ENCODE measurements at regions not wholly inside any gene's neighbourhood (a gene's known extent, or its start where the extent isn't known, plus 50 kb on each side); places are given as distances from the start of the nearest gene placed in this dataset.

DNA sequence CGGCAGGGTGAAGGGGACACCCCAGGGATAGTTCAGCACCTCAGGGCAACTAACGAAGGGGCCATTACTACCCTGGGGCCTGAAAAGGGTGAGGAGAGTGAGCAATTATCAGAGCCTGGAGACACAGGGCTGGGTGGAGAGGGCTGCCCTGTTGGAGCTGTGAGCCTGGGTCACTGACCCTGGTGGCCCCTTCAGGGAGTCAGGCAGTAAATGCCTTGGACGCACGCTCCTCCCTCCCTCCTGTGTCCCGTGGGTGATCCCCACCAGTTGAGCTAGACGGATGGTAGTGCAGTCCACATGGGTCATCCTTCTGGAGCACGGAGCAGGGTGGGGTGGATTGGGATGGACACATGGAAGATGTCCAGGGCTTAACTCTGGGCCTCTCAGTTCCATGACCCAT lies 305.3 kb downstream of the PTPRU start:
- no peak for DNase-seq

DNA sequence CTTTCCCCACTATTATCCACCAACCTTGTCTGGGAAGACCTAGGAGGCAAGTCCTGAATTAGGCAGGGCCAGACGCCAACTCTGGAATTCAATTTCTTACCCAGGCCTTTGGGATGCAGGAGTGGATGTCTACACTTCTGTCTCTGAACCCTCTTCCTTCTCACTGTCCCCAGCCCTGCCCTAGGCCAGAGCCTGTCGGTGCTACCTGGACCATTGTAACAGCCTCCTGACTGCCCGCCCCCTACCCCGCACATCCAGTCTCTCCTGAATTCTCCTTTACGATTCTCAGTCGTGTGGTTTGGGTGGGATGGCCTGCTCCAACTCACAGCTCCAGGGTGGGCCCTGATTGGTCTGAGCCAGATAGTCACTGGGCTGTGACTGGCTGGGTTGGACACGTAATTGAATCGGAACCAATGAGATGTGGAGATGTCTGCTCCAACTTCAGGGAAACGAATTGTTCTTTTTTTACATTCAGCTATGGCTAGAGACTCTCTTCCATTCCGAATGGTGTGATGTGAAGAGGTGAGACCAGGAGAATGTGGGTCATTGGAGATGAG lies 304.6 kb downstream of the PTPRU start:
- no peak for DNase-seq

DNA sequence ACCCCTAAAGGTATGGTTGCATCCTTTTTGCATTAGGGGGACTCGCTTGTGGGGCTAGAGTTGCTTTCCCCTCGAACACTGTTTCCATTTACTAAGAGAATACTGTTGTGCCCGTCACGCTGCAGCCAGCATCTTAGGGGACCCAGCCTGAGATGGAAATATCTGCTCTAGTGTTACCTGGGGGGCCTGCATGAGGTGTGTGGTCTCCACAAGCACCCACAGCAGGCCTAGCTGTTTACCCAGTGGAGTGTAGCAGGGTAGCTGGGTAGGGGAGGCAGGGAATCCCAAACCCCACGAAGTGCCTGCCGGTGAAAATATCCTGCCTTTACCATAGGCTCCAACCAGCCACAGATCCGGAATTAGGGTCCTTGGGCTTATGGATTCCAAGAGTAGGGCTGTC lies 303.6 kb downstream of the PTPRU start:
- DNase-seq = no peak

DNA sequence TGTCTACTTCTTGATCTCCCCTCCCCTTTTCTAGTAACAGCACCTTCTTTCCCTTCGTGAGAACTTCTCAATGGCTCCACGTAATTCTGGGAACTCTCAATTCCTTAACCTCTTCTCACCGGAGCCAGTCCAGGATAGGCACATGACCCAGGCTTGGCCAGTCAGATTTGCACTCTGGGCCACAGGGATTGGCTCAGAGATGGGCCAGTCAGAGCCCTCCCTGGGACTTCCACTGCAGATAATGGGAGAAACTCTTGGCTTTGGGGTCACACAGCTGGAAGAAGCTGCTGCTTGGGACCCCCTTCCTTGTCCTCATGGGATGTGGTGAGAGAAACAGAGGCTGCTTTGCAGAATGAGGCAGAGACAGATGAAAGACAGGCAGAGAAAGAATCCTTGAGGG lies 302.3 kb downstream of the PTPRU start:
- DNase-seq = no peak

DNA sequence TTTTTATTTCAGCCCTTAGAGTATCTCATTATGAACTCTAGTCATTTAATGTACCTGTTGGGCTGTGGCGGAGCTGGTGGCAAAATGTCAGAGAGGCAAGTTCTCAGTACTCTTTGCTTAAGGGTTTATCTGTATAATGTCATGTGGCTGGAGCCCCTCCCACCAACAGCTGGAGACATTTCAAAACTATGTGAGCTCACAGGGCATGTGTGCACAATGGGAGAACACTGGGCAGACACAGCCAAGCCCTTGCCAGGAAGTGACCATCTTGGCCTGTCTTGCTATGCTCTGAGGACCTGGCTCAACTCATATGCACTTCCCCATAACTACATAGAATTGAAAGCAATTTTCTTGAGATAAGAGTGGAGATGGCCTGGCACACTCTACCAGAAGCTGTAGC lies 296.4 kb downstream of the PTPRU start:
- DNase-seq = no peak

DNA sequence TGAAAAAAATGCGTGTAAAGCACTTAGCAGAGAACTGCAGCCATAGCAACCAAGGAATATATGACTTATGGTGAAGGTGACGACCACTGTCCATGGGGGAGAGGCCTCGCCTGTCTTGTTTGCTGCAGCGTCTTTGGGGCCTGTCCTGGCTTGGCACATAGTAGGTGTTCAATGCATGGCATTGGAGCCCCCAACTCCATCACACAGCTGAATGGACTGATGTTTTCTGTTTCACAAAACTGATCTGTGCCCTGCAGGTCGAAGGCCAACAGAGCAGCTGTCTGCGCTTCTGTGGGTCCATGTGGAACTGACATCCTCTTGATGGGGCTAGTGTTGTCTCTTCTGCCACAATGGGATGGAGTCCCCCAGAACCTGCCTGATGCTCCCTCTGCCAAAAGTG lies 296.0 kb downstream of the PTPRU start:
- no peak for DNase-seq

DNA sequence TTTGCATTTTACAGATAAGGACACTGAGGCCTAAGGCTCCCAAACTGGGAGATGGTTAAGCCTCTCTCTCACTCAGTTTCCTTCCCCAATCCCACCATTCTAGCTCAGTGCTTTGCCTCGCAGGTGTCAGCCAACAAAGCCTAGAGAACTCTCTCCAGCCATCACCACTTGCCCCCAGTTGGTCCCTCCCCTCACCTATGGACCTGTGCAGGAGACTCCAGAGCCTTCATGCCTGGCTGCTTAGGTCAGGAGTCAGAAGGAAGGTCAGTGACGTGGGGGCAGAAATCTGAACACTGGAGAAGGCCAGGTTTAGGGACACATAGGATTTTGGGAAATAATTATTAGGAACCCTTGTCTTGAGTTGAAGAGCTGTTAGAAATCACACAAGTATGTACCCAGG lies 295.3 kb downstream of the PTPRU start:
- DNase-seq = no peak

DNA sequence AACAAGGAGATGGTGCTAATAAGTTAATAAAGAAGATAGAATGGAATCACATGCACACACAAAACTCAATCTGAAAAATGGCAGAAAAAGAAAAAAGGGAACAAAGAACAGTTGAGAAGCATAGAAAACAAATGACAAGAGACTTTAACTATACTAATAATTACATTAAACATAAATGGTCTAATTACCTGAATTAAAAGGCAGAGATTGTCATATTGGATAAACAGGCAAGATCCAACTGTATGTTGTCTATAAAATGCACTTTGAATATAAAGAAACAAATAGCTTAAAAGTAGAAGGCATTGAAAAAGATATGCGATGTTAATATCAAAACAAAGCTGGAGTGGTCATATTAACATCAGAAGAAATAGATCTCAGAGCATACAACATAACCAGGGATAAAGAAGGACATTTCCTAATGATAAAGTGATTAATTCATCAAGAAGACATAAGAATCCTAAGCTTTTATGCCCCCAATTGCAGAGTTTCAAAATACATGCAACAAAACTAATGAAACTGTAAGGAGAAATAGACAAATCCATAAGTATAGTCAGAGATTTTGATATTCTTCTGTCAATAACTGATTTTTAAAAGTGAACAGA lies 293.5 kb downstream of the PTPRU start:
- no peak for DNase-seq

DNA sequence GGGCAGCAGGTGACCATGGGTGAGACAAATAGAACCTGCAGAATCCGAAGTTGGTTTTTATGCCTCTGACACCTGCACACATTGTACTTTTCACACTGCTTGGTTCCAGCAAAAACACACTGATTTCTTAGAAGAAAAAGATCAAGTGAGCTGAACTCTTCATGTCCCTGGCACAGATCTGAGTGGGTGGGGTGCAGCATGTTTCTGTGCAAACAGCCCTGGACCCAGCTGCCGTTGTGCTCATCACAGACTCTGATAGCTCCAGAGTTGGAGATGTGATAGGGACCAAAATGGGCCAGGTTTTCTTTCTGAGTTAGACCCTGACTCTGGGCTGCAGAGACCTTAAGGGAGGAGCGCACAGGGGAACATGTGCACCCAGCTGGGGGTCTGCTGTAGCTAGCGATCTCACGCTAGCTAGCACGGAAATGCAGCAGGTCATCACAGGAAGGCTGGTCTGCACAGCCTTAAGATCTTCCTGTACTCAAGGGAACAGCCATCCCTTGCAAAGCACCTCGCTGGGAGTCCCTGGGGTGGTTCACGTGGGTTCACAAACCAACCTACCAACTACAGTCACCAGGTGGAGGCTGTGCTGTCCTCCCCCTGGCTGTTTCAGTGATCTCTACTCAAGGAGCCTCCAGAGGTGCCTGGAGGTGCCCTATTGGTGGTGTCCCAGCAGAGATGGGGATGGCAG lies 291.1 kb downstream of the PTPRU start:
- DNase-seq = no peak

DNA sequence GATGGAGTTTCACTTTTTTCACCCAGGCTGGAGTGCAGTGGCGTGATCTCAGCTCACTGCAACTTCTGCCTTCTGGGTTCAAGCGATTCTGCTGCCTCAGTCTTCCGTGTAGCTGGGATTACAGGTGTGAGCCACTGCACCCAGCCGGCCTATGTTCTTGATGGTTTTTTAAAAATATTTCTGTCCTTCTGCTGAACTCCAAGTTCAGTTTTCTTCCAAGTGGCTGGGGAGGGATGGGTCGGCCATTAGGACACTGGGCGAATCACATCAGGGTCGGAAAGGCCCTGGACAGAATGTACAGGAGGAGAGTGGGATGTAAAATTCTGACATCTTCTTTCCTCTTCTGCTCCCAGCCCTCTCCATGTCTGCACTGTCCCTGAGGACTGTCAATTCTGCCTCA lies 289.6 kb downstream of the PTPRU start:
- no peak for DNase-seq

DNA sequence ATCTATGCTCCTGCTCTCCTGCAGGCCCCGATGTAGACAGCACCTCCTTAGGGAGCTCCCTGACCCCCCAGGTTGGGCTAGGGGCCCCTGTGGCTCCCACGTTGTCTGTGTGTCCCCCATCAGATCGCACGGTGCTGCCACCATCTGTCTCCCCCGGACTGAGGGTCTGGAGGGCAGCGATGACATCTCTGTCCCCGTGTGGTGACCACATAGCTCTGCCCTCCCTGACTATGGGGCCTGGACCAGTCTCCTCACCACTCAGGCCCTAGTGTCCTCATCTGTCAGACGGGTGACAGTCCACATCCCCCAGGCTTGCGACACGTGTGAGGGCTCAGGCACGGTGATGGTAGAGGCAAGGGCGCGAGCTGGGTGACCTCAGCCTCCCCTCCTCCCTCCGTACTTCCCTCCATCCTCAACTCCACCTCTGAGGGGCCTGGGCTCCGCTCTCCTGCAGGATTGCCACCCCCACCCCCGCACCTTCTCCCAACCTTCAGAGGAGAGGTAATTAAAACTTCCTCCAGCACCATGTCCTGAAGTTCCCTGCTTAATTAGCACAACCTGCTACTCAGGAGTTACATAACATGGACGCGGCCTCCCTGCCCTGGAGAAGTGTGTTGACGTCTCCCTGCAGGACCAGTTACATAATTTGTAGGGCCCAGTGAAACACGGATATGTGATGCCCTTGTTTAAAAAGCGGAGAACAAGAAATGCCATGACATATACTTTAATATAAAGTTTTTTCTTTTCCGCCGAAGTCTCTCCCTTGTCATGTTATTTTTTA lies 288.2 kb downstream of the PTPRU start:
- no peak for DNase-seq

DNA sequence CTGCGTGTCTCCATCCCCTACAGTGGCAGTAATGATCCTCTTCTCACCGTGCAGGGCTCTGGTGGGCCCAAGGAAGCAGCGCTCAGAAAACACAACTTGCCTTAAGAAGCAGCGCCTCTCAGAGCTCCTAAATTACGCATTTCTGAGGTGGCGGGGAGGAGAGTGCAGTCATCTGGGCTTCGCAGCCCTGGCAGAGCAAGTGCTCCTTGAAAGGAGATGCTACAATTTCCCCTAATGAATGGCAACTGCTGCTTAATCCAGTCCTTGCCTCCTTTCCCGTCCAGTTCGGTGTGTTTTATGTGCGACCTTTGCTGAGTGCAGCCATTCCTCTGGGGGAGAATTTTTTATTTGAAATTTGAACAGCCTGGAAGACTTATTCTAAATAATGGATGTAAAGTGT lies 287.3 kb downstream of the PTPRU start:
- no peak for DNase-seq

DNA sequence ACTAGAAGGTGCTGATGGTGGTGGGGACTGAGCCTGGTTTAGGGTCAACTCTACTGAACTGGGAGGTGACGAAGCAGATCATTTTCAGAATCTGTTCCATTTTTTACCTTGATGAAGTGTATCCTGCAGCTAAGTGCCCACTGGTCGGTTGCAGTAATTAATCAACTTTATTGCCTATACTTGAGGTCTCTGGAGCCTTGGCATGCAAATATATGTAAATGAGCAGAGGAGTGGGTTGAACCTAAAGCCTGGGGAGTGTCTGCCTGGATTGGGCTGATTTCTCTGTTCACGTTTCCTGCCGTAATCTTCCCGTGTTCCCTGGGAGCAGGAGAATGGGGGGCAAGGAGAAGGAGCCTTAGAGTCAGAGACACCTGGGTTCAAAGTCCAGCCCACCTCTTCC lies 286.8 kb downstream of the PTPRU start:
- no peak for DNase-seq

DNA sequence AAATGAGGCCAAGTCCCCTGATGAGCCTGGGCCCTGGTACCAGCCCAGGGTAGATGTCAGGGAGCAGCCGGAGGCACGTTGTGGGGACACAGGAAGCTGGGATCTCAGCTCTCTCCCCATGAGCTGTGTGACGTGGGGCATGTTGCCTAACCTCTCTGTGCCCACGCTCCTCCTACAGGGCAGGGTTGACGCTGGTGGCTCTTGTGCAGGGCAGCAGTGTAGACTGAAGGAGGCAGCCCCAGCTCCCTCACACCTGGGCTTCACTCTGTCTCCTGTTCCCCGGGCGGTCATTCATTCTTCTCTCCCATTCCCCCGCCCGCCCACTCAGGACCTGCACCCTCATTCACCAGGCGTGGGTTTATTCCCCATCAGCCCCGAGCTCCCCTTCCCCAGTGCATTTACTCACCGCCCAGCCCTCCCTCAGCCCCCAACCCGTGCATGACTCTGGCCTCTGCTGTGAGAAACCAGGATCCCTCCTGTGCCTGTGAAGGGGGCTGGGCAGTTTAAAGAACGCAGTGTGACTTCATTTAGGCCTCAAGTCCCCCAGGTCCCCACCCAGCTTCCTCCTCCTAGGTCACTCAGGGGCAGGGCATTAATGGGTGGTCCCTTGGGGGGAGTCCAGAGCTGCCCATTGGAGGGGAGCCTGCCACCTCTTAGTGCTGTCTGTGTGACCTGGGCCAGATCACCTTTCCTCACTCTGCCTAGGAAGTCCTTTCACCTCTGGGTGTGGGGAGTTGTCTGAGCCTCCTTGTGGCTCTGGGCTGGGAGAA lies 285.7 kb downstream of the PTPRU start:
- no peak for DNase-seq

DNA sequence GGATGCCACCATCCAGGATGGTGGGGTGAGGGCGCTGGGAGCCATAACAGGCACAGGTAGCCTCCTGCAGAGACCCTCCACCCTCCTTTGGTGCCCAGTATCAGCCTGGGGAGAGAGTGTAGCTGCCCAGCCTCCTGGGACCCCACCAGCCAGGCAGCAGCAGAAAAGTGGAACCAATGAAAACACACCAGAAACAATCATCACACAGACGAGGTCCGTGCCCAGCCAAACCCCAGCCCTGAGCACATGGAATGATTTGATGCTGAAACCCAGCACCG lies 285.1 kb downstream of the PTPRU start:
- no peak for DNase-seq

DNA sequence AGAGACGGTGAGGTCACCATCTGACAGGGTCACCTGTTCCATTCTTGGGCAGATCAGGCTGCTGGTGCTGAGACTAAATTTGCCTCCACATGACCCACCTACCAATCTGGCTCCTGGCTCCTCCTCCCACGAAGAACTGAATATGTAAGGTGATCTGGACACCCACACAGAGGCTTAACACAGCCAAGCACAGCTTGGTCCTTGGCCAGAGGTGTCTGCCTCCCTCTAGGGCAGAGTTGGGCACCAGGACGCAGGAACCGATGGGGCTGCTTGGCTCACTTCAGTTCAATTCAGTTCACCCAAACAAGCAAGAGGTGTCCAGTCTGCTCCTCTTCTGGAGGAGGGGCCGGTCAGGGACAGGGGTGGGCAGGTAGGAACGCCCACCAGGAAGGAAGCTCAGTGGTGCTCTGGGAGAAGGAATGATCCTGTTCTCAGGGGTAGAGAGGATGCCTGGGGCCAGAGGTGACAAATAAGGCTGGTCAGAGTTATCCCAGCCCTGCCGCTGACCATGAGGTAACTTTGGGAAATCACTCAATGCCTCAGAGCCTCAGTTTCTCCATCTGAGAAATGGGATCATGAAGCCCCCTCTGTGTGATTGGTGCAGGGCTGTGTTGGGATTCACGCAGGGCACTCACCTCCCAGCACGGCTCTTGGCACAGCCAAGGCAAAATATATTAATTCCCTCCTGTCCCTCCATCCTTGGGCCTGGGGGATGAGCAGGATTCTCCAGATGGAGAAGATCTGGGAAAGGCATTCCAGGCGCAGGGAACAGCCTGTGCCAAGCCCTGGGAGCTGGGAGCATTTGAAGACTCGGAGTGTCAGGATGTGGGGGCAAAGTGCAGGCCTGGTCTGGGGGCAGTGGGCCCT lies 284.5 kb downstream of the PTPRU start:
- no peak for DNase-seq

DNA sequence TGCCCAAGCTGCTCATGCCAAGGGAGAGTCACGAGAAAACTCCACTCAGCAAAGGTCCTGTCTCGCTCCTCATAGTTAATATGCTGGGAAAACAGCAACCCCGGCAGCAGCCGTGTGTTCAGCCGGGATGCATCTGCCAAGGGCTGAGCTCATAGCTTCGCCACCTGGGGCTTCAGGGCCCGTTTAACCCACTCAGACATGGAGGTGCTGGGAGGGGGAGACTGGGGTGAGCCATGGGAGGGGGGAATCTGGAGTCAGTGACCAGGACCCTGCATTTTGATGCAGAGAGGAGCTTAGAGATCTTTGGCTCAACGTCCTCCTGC lies 283.4 kb downstream of the PTPRU start:
- no peak for DNase-seq

DNA sequence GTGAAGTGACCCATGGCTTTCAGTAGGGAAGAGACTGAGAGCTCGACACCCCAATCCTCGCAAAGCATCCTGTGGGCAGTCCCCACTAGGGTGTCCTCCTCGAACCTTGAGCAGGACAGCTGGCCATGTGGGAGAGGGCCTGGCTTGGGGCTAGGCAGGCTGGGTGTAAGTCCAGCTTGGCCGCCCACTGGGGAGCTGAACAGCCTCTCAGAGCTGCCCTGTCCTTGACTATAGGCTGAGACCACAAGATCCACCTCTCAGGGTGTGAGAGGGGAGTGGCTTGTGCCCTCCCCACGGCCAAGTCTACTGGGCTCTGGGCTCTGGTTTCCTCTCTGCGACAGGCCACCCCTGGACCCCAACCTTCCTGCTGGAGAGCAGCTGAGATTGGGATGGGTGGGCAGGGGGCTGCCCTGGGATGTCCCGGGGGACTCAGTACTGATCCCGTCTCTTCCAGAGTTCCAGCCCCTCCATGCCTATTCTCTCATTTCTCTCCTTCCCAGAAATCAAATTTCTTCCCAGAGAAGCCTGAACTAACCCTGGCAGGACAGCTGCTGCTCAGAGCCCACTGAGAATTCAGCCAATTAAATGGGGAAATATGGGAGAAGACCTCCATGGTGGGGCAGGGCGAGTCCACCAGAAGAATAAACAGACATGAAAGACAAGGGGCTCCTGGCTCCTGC lies 282.9 kb downstream of the PTPRU start:
- DNase-seq = no peak

DNA sequence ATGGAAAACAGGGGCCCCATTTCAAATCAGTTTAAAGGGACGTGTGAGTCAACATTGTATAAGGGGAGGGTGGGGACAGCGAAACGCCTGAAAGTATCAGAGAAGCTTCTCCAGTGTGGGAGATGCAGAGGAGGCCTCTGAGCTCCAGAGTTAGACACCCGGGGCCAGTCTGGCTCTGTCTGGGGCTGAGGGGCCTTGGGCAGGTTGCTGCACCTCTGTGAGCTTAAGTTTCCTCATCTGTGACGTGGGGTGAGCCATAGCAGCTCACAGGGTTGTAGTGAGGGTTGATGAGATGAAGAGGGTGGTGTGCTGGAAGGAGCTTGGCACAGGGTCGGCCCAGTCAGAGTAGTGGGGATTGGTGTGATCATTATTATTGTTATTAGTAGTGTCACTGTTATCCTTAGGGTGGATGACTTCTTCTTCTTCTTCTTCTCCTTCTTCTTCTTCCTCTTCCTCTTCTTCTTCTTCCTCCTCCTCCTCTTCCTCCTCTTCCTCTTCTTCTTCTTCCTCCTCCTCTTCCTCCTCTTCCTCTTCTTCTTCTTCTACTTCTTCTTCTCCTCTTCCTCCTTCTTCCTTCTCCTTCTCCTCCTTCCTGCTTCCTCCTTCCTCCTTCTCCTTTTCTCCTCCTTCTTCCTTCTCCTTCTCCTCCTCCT lies 282.0 kb downstream of the PTPRU start:
- DNase-seq = no peak

Measured in right lung (tissue), 2 donors.